Iris pigment epithelial cell (primary cell): ENCODE measurements at regions not wholly inside any gene's neighbourhood (a gene's known extent, or its start where the extent isn't known, plus 50 kb on each side); places are given as distances from the start of the nearest gene placed in this dataset.

Experiments used
- DNase-seq: peaks from one replicate; pipeline ENCODE4 v3.0.0-alpha.2; 2011; ENCODE audit warnings: low read depth

- DNase-seq, result no peak
These were observed 103.1 kb upstream of the MYO16 start for GRCh38 chr13:108526286-108526685.

GRCh38 chr13:108527844-108528243, 101.6 kb upstream of the MYO16 start:
- no peak for DNase-seq

- DNase-seq, result no peak
These were observed 101.1 kb upstream of the MYO16 start for GRCh38 chr13:108528303-108528702.

GRCh38 chr13:108533842-108534241, 95.6 kb upstream of the MYO16 start:
- DNase-seq, result no peak

- no peak for DNase-seq
These were observed 94.7 kb upstream of the MYO16 start for GRCh38 chr13:108534728-108535127.

GRCh38 chr13:108549934-108550333, 79.5 kb upstream of the MYO16 start:
- no peak for DNase-seq

GRCh38 chr13:108551674-108552073, 77.7 kb upstream of the MYO16 start:
- peak; percentile 63 for DNase-seq

- no peak for DNase-seq
These were observed 70.9 kb upstream of the MYO16 start for GRCh38 chr13:108558489-108558888.

- no peak for DNase-seq
These were observed 69.3 kb upstream of the MYO16 start for GRCh38 chr13:108560093-108560492.

GRCh38 chr13:108561149-108561548, 68.3 kb upstream of the MYO16 start:
- DNase-seq, result no peak

GRCh38 chr13:108566413-108567170, 62.8 kb upstream of the MYO16 start:
- DNase-seq, result no peak

GRCh38 chr13:108572782-108573211, 56.6 kb upstream of the MYO16 start:
- no peak for DNase-seq

- no peak for DNase-seq
These were observed 56.0 kb upstream of the MYO16 start for GRCh38 chr13:108573455-108573854.

GRCh38 chr13:108574856-108575255, 54.6 kb upstream of the MYO16 start:
- no peak for DNase-seq

- DNase-seq, result no peak
These were observed 54.0 kb upstream of the MYO16 start for GRCh38 chr13:108575430-108575829.
